Activated T-helper 1 cell treated with anti-CD3 and anti-CD28 coated beads, Interleukin-12 subunit alpha, Interleukin-12 subunit beta, Interleukin-2, Interleukin-4 antibody, amounts not matched to agents 30 ng/mL and 10 ng/mL and 1 ng/mL, durations not matched to agents 14 hours and 24 hours and 36 hours (primary cell): ENCODE measurements at regions not wholly inside any gene's neighbourhood (a gene's known extent, or its start where the extent isn't known, plus 50 kb on each side); places are given as distances from the start of the nearest gene placed in this dataset.

Source experiments
- DNase-seq: peaks from one replicate; pipeline ENCODE4 v3.0.0; 2021; ENCODE audit warnings: low spot score
- H3K27ac Mint-ChIP-seq: one replicate; pipeline ENCODE4 v1.8.0; 2021; ENCODE audit warnings: mild to moderate bottlenecking, mixed read lengths
- H3K27me3 Mint-ChIP-seq: one replicate; pipeline ENCODE4 v1.8.0; 2022; ENCODE audit warnings: mild to moderate bottlenecking, moderate library complexity, mixed read lengths; ENCODE audit not compliant: insufficient read depth
- H3K36me3 Mint-ChIP-seq: one replicate; pipeline ENCODE4 v1.8.0; 2021; ENCODE audit warnings: low read depth, mixed read lengths
- H3K4me1 Mint-ChIP-seq: one replicate; pipeline ENCODE4 v1.8.0; 2021; ENCODE audit warnings: low read depth, mixed read lengths
- H3K4me3 Mint-ChIP-seq: one replicate; pipeline ENCODE4 v1.8.0; 2021; ENCODE audit warnings: mild to moderate bottlenecking, moderate library complexity, mixed read lengths
- H3K9me3 Mint-ChIP-seq: one replicate; pipeline ENCODE4 v1.8.0; 2021; ENCODE audit warnings: mixed read lengths
- intact Hi-C: fragments of 100-400 bp; cut with micrococcal nuclease; formaldehyde crosslinking; loops from one replicate; pipeline ENCODE4 v1.15.1; 2024

DNA sequence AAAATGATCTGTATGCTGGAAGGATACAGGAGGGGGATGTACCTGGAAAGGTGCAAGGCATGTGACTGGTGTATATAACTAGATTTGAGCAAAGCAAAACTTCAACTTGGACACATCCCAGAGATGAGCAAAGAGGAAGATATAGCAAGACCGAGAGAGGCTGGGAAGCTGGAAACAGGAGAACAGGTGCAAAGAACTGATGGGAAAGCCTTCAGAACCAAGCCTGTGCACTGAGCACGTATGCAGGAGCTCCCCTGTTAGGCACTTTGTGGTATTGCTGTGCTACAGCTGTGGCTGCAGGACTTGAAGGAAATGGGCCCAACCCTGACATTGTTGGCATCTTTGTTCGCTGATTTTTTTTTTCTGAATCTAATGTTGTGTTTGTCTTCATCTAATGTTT is 120.7 kb upstream of the PWP1 start:
- Mint-ChIP-seq H3K9me3 (no peaks in the 10 kb centered on the region), H3K27me3 (no peaks in the 10 kb centered on the region), H3K4me3 (no peak overlapping the region), H3K36me3 (no peaks in the 10 kb centered on the region), H3K27ac (no peak overlapping the region), H3K4me1 (peaks cover 21% of the 10 kb centered on the region)
- intact Hi-C loops, result no loop called here
- DNase-seq, result no peak

DNA sequence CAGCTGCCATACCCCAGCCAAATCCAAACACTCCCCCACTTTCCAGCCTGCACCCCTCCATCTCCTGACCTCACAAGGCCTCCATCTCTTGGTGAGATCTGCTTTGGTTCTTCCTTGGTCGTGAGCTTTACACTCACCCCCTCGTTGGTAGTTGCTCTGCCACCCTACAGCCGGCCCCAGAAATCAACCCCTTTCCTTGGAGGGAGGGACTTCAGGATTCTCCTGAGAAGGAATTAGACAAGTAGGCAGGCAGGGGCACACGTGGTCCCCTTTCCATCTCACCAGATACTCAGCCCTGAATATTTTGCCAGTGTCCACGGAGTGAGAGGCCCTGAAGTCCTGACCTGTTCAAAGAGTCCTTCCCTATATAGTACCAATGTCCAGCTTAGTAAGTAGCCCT is 120.0 kb upstream of the PWP1 start:
- H3K36me3 Mint-ChIP-seq, result no peaks in the 10 kb centered on the region
- H3K9me3 Mint-ChIP-seq, result no peaks in the 10 kb centered on the region
- intact Hi-C loops, result no loop called here
- H3K27me3 Mint-ChIP-seq, result no peaks in the 10 kb centered on the region
- no peak for DNase-seq
- H3K4me3 Mint-ChIP-seq, result no peak overlapping the region
- H3K4me1 Mint-ChIP-seq, result peaks cover 21% of the 10 kb centered on the region
- no peak overlapping the region for H3K27ac Mint-ChIP-seq

DNA sequence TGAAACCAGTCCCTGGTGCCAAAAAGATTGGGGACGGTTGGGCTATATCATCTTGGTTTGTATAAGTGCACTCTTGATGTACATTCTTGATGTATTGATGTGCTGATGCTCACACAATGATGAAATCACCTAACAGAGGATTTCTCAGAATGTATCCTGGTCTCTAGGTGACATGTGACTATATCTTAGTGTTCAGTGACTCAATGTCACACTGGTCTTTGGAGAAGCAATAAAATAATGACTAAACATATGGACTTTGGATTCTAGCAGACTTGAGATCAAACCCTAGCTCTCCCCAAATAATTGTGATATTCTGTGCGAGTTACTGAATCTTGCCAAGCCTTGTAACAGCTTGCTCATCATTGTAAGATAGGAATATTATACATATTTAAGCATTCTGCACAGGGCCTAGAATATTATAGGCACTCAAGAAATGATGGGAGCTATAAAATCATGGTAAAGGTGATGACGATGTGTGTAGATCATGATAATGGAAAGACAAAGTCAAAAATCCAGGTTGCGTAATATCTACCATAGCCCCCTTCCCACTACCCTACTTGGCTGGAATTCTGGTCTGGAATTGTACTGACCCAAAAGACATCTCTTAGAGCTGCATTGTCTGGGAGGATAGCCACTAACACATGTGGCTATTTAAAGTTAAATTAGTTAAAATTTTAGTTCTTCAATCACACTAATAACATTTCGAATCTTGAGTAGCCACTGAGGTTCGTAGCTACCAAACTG is 117.6 kb upstream of the PWP1 start:
- H3K9me3 Mint-ChIP-seq, result no peaks in the 10 kb centered on the region
- no peaks in the 10 kb centered on the region for H3K27me3 Mint-ChIP-seq
- no peak overlapping the region for H3K4me3 Mint-ChIP-seq
- intact Hi-C loops, result no loop called here
- no peak overlapping the region for H3K27ac Mint-ChIP-seq
- peaks cover 25% of the 10 kb centered on the region for H3K4me1 Mint-ChIP-seq
- H3K36me3 Mint-ChIP-seq, result no peaks in the 10 kb centered on the region
- DNase-seq, result no peak

DNA sequence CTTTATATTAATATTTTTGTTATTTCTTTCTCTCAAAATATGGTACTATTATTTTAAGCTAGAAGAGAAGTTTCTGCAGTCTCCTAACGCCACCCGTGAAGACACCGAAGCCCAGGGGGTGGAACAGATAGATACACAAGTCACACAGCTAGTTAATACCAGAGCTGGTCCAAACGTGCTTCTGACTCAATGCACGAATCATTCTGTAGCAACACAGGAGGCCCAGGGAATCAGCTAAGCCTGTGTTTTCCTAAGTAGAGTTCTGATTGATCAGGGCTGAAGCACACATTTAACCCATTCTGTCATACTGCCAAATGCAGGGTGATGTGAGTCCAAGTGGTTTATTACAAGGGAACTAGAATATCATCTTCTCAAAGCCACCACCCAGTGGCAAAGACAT is 116.9 kb upstream of the PWP1 start:
- Mint-ChIP-seq H3K27me3 (no peaks in the 10 kb centered on the region), H3K27ac (no peak overlapping the region), H3K9me3 (no peaks in the 10 kb centered on the region), H3K4me1 (peaks cover 25% of the 10 kb centered on the region), H3K4me3 (no peak overlapping the region), H3K36me3 (no peaks in the 10 kb centered on the region)
- intact Hi-C loops, result no loop called here
- DNase-seq, result no peak

GRCh38 chr12:107570721-107571120 is 114.9 kb upstream of the PWP1 start:
- no peak overlapping the region for H3K27ac Mint-ChIP-seq
- no peaks in the 10 kb centered on the region for H3K27me3 Mint-ChIP-seq
- H3K4me1 Mint-ChIP-seq, result peaks cover 14% of the 10 kb centered on the region
- H3K36me3 Mint-ChIP-seq, result no peaks in the 10 kb centered on the region
- H3K9me3 Mint-ChIP-seq, result no peaks in the 10 kb centered on the region
- no peak overlapping the region for H3K4me3 Mint-ChIP-seq
- DNase-seq, result no peak
- intact Hi-C loops, result no loop called here

DNA sequence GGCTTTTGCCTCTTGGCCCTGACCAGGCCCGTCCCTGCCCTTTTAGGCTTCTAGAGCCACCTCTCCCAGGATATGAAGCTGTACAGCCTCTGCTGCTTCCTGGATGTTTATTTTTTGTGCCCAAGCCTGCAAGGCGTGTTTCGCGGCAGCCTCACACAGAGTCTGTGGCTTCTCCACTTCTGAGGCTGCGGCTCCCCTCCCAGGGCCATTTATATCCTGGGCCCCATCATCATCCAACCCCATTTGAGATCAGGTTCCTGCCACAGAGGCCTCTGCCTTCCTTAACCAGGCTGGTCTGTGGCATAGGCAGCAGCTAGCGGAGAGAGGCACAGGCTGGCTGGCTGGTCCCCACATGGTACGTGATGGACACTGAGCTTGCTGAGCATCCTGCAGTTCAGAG is 114.1 kb upstream of the PWP1 start:
- Mint-ChIP-seq H3K27ac (no peak overlapping the region), H3K4me3 (no peak overlapping the region), H3K9me3 (no peaks in the 10 kb centered on the region), H3K27me3 (no peaks in the 10 kb centered on the region), H3K36me3 (no peaks in the 10 kb centered on the region), H3K4me1 (peaks cover 9% of the 10 kb centered on the region)
- intact Hi-C loops, result no loop called here
- no peak for DNase-seq

DNA sequence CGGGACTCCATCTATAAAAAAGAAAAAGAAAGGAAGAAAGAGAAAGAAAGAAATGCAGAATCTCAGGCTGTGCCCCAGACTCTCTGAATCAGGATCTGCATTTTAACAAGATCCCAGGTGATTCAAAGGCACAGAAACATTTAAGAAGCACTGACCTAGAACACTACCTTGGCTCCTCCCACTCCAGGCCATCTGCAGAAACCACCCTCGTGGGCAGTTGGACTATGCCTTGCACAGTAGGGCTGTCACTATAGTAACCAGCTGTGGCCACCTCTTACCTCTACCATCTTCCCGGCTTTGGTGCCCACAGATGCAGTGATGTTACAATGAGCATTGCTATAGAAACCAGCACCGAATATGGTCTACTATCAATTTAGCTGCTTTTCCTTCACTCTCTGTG is 110.9 kb upstream of the PWP1 start:
- H3K4me3 Mint-ChIP-seq, result no peak overlapping the region
- no peak overlapping the region for H3K27ac Mint-ChIP-seq
- H3K27me3 Mint-ChIP-seq, result no peaks in the 10 kb centered on the region
- DNase-seq, result no peak
- no peaks in the 10 kb centered on the region for H3K36me3 Mint-ChIP-seq
- H3K9me3 Mint-ChIP-seq, result no peaks in the 10 kb centered on the region
- H3K4me1 Mint-ChIP-seq, result peaks cover 4% of the 10 kb centered on the region
- intact Hi-C loops, result no loop called here

- DNase-seq, result no peak
- H3K4me3 Mint-ChIP-seq, result no peak overlapping the region
- no peaks in the 10 kb centered on the region for H3K27me3 Mint-ChIP-seq
- intact Hi-C loops, result no loop called here
- no peaks in the 10 kb centered on the region for H3K4me1 Mint-ChIP-seq
- H3K36me3 Mint-ChIP-seq, result no peaks in the 10 kb centered on the region
- no peaks in the 10 kb centered on the region for H3K9me3 Mint-ChIP-seq
- H3K27ac Mint-ChIP-seq, result no peak overlapping the region
These were observed 104.6 kb upstream of the PWP1 start for GRCh38 chr12:107580750-107581618.

- Mint-ChIP-seq H3K36me3 (peaks cover under 1% of the 10 kb centered on the region), H3K4me1 (no peaks in the 10 kb centered on the region), H3K9me3 (peaks cover under 1% of the 10 kb centered on the region), H3K27me3 (no peaks in the 10 kb centered on the region), H3K27ac (no peak overlapping the region), H3K4me3 (no peak overlapping the region)
- intact Hi-C loops, result no loop called here
- no peak for DNase-seq
These were observed 104.0 kb upstream of the PWP1 start for GRCh38 chr12:107581619-107582015.

DNA sequence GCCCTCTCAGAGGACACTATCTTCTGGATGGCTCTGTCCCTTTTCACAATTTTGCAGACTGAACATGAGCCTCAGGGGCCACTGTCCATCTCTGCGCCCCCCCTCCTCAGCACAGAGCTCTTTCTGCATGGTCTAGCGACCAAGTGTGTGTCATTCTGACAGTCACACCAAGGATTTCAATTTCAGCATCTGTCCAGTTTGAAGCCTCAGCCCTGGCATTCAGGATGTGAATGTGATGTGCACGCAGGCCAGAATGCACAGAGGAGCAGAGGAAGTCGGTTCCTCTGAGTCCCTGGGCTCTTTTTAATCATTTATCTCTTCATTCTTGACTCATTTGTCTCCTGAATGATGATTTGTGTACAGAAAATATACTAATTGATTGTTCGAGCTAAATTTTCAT is 102.0 kb upstream of the PWP1 start:
- Mint-ChIP-seq H3K36me3 (peaks cover 8% of the 10 kb centered on the region), H3K27ac (no peak overlapping the region), H3K9me3 (peaks cover 13% of the 10 kb centered on the region), H3K4me3 (no peak overlapping the region), H3K4me1 (no peaks in the 10 kb centered on the region), H3K27me3 (no peaks in the 10 kb centered on the region)
- intact Hi-C loops, result no loop called here
- DNase-seq, result no peak

DNA sequence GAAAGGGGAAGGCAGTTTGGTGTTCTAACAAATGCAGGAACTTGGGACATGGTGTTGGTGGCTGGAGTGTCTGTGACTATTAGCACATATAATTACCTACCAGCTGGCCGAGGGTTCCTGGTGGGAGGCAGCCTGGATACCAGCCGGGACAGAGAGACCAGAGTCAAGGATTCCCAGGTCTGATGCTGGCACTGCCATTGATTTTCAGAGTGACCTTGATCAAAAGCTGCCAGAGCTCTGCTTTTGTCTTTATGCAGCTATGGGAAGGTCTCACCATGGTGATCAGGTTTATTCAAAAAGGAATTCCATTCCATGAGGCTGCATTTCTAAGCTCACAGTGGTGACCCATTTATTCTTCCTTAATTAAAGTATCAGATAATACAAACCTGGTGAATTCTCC is 101.0 kb upstream of the PWP1 start:
- intact Hi-C loops, result no loop called here
- H3K27ac Mint-ChIP-seq, result no peak overlapping the region
- no peak overlapping the region for H3K4me3 Mint-ChIP-seq
- H3K4me1 Mint-ChIP-seq, result no peaks in the 10 kb centered on the region
- peaks cover 8% of the 10 kb centered on the region for H3K36me3 Mint-ChIP-seq
- no peaks in the 10 kb centered on the region for H3K27me3 Mint-ChIP-seq
- DNase-seq, result no peak
- peaks cover 13% of the 10 kb centered on the region for H3K9me3 Mint-ChIP-seq

DNA sequence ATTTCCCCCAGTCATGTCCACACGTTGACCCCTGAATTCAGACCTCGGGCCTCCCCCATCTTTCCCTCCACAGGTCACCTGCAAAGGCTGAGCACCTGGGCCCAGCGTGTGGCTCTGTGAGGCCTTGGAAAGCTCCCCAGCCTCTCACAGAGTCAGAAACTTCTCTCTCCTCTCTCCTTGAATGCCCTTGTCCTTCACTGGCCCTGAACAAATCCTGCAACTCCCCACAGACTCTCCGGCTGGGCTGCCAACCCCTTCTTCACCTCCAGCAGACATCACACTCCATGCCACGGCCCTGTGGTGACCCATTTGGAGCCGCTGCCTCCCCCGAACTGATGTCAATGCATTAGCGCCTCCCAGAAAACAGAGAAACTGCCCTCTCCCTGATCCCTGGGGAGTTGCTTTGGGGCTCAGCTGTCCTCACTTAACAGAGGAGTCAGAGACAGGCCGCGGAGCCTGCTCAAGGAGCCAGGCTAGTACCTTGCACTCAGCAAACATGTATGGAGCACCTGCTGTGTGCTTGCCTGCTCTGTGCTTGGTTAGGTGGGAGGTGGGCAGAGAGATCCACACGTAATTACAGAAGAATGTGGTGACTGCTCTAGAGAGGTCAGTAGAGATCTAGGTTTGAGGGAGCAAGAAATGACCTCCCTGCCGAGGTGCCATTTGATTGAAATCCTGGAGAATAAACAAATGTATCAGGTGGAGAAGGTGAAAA is 99.2 kb upstream of the PWP1 start:
- Mint-ChIP-seq H3K36me3 (peaks cover 8% of the 10 kb centered on the region), H3K9me3 (peaks cover 13% of the 10 kb centered on the region), H3K27me3 (no peaks in the 10 kb centered on the region), H3K27ac (no peak overlapping the region), H3K4me3 (no peak overlapping the region), H3K4me1 (no peaks in the 10 kb centered on the region)
- intact Hi-C loops, result no loop called here
- no peak for DNase-seq

- no peak for DNase-seq
- Mint-ChIP-seq H3K9me3 (peaks cover 19% of the 10 kb centered on the region), H3K27me3 (no peaks in the 10 kb centered on the region), H3K4me1 (no peaks in the 10 kb centered on the region), H3K27ac (no peak overlapping the region), H3K4me3 (no peak overlapping the region), H3K36me3 (peaks cover 8% of the 10 kb centered on the region)
- intact Hi-C loops, result no loop called here
These were observed 95.2 kb upstream of the PWP1 start for GRCh38 chr12:107590413-107590812.
